ENCODE measurements at regions not wholly inside any gene's neighbourhood (a gene's known extent, or its start where the extent isn't known, plus 50 kb on each side); places are given as distances from the start of the nearest gene placed in this dataset.

- H3K4me1 ChIP-seq (ENCODE audit: low read depth, poor library complexity, severe bottlenecking), result no peaks in the 10 kb centered on the region
- no peaks in the 10 kb centered on the region for H4K20me1 ChIP-seq (ENCODE audit: insufficient read depth)
- no peak overlapping the region for H3K4me2 ChIP-seq
- H3K4me3 ChIP-seq (IDR thresholded peaks at IDR 0.05; ENCODE audit: insufficient read depth, low read depth, low read length), result no peak overlapping the region
- no peaks in the 10 kb centered on the region for H3K79me2 ChIP-seq (ENCODE audit: insufficient read depth, low read depth)
- no peak overlapping the region for H3K9ac ChIP-seq
- no peak overlapping the region for H2AFZ ChIP-seq (ENCODE audit: low read depth)
- no peaks in the 10 kb centered on the region for H3K27me3 ChIP-seq (ENCODE audit: insufficient read depth, low read depth)
- H3K36me3 ChIP-seq (ENCODE audit: insufficient read depth), result no peaks in the 10 kb centered on the region
- TF ChIP-seq, protein P1, sequence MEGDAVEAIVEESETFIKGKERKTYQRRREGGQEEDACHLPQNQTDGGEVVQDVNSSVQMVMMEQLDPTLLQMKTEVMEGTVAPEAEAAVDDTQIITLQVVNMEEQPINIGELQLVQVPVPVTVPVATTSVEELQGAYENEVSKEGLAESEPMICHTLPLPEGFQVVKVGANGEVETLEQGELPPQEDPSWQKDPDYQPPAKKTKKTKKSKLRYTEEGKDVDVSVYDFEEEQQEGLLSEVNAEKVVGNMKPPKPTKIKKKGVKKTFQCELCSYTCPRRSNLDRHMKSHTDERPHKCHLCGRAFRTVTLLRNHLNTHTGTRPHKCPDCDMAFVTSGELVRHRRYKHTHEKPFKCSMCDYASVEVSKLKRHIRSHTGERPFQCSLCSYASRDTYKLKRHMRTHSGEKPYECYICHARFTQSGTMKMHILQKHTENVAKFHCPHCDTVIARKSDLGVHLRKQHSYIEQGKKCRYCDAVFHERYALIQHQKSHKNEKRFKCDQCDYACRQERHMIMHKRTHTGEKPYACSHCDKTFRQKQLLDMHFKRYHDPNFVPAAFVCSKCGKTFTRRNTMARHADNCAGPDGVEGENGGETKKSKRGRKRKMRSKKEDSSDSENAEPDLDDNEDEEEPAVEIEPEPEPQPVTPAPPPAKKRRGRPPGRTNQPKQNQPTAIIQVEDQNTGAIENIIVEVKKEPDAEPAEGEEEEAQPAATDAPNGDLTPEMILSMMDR (conservative IDR thresholded peaks at IDR 0.05; ENCODE audit: low read depth, low read length), result no peak
- H3K27ac ChIP-seq, result no peak overlapping the region
Observed at GRCh38 chr7:47196106-47196645, 385.7 kb downstream of the TNS3 start.

DNA sequence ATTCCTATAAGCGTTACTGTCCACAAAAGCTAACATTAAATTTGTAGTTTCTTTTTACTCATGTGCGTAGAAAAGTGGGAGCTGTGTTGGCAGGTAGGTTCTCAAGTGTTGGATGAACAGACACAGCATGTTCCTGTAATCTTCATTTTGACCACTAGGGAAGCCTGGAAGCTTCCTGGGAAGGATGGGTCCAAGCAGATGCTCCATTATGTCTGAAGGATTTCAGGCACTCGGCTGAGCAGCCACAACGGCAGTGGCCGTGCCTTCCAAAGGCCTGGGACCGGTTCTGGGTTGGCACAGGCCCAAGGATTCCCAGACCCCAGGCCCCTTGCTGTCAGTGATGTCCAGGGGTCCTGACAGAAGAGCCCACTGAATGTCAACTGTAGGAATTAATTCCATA, 386.3 kb downstream of the TNS3 start:
- H3K36me3 ChIP-seq (ENCODE audit: insufficient read depth), result no peaks in the 10 kb centered on the region
- H3K4me2 ChIP-seq, result no peak overlapping the region
- no peaks in the 10 kb centered on the region for H3K27me3 ChIP-seq (ENCODE audit: insufficient read depth, low read depth)
- no peak overlapping the region for H2AFZ ChIP-seq (ENCODE audit: low read depth)
- TF ChIP-seq, protein P1 (conservative IDR thresholded peaks at IDR 0.05; ENCODE audit: low read depth, low read length), result peak; percentile 34; the same call in 1 of the 2 replicates
- no peaks in the 10 kb centered on the region for H3K4me1 ChIP-seq (ENCODE audit: low read depth, poor library complexity, severe bottlenecking)
- no peaks in the 10 kb centered on the region for H4K20me1 ChIP-seq (ENCODE audit: insufficient read depth)
- H3K9ac ChIP-seq, result no peak overlapping the region
- no peak overlapping the region for H3K4me3 ChIP-seq (IDR thresholded peaks at IDR 0.05; ENCODE audit: insufficient read depth, low read depth, low read length)
- H3K79me2 ChIP-seq (ENCODE audit: insufficient read depth, low read depth), result no peaks in the 10 kb centered on the region
- no peak overlapping the region for H3K27ac ChIP-seq

DNA sequence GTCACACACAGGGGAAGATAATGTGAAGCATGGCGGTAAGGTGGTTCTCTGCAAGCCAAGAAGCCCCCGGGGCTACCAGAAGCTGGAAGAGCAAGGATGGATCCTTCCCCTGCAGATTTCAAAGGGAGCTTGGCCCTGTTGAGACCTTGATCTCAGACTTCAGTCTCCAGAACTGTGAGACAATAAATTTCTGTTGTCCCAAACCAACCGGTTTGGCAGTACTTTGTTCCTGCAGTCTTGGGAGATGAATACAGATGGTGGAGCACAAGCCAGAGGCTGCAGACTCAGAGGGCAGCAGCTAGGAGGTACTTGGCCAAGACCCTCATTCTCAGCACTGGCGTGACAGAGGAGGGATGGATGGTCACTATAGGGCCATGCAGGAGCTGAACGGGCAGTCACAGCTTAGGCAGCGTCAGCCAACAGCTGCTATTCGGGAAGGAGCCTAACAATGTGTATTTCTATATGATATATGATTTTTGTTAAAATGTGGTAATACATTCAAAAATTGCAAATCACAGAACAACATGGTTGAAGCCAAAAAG, 387.3 kb downstream of the TNS3 start:
- TF ChIP-seq, protein P1 (conservative IDR thresholded peaks at IDR 0.05; ENCODE audit: low read depth, low read length), result no peak
- H3K27me3 ChIP-seq (ENCODE audit: insufficient read depth, low read depth), result no peaks in the 10 kb centered on the region
- H3K4me1 ChIP-seq (ENCODE audit: low read depth, poor library complexity, severe bottlenecking), result no peaks in the 10 kb centered on the region
- no peaks in the 10 kb centered on the region for H3K36me3 ChIP-seq (ENCODE audit: insufficient read depth)
- H3K27ac ChIP-seq, result no peak overlapping the region
- no peaks in the 10 kb centered on the region for H3K79me2 ChIP-seq (ENCODE audit: insufficient read depth, low read depth)
- no peak overlapping the region for H3K4me3 ChIP-seq (IDR thresholded peaks at IDR 0.05; ENCODE audit: insufficient read depth, low read depth, low read length)
- no peaks in the 10 kb centered on the region for H4K20me1 ChIP-seq (ENCODE audit: insufficient read depth)
- no peak overlapping the region for H2AFZ ChIP-seq (ENCODE audit: low read depth)
- no peak overlapping the region for H3K9ac ChIP-seq
- no peak overlapping the region for H3K4me2 ChIP-seq

DNA sequence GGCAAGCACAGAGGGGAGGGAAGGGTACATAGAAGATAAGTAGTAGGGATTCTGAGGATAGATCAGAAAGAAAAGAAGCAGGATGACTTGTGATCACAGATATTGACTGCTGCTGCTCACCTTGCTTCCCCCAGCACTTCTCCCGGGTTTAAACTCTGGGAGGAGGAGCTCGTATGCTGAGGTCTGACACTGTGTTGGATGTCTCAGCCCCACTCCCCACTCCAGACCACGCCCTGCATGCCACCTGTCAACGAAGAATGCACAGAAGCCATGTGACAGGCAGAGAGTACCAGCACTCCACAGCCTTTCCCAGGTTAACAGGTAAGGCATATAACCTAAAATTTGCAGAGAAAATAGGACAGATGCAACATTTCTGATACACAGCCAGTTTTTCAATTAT, 388.9 kb downstream of the TNS3 start:
- H3K27me3 ChIP-seq (ENCODE audit: insufficient read depth, low read depth), result no peaks in the 10 kb centered on the region
- H3K79me2 ChIP-seq (ENCODE audit: insufficient read depth, low read depth), result no peaks in the 10 kb centered on the region
- TF ChIP-seq, protein P1 (conservative IDR thresholded peaks at IDR 0.05; ENCODE audit: low read depth, low read length), result no peak
- no peaks in the 10 kb centered on the region for H3K36me3 ChIP-seq (ENCODE audit: insufficient read depth)
- H2AFZ ChIP-seq (ENCODE audit: low read depth), result no peak overlapping the region
- no peaks in the 10 kb centered on the region for H4K20me1 ChIP-seq (ENCODE audit: insufficient read depth)
- H3K9ac ChIP-seq, result no peak overlapping the region
- H3K4me2 ChIP-seq, result no peak overlapping the region
- H3K27ac ChIP-seq, result no peak overlapping the region
- H3K4me1 ChIP-seq (ENCODE audit: low read depth, poor library complexity, severe bottlenecking), result no peaks in the 10 kb centered on the region
- H3K4me3 ChIP-seq (IDR thresholded peaks at IDR 0.05; ENCODE audit: insufficient read depth, low read depth, low read length), result no peak overlapping the region
